ENCODE measurements at regions not wholly inside any gene's neighbourhood (a gene's known extent, or its start where the extent isn't known, plus 50 kb on each side); places are given as distances from the start of the nearest gene placed in this dataset.

DNA sequence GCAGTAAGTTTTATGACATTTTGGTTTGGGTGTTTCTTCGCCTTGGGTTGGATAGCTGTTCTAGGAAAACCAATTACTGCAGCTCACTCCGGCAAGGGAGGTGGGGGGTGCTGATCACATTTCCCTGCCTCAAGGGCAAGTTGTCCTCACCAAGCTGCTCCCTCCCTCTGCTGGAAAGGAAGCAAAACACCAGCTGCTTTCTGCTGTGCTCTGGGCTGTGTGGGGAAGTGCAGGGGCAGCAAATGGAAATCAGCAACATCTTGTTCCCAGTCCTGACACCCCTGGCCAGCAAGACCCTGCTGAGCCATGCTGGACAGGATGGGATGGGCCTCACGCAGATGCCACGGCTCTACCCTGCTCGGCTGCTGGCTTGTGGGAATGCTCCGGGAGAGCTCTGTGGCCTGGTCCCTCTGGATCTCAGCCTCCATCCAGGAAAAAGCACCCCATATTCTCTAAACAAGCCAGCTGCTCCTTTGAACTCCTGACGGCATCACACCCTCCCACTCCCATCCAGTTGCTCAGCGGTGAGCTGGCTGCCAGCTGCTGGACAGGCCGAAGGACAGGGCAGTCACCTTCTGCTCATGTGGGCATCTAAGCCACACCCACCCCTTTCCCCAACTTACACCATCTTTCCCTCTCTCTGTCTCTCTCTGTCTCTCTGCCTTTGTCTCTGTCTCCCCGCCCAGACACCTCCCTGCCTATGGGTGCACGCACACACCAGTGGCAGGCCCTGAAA is 52.4 kb upstream of the EIF5 start:
- TF ChIP-seq CTCF (tag by site-specific recombination; IDR thresholded peaks at IDR 0.05) = 0 out of 2 replicates have a peak, but pooled peaks have one; percentile 38
- TF ChIP-seq ZBTB7A (tag by site-specific recombination; IDR thresholded peaks at IDR 0.05; ENCODE audit: low read depth) = no peak
- TF ChIP-seq ZNF132 (tag by site-specific recombination; IDR thresholded peaks at IDR 0.05; ENCODE audit: borderline replicate concordance) = no peak
- no peak for TF ChIP-seq SETDB1 (IDR thresholded peaks at IDR 0.05; ENCODE audit: insufficient read length, low read length)
- no peak for TF ChIP-seq ZNF23 (tag by site-specific recombination; IDR thresholded peaks at IDR 0.05; ENCODE audit: borderline replicate concordance)
- TF ChIP-seq KLF1 (tag by site-specific recombination; IDR thresholded peaks at IDR 0.05) = no peak

All from HEK293 (cell line).